Nucleus accumbens (tissue), 56 donors: ENCODE measurements at regions not wholly inside any gene's neighbourhood (a gene's known extent, or its start where the extent isn't known, plus 50 kb on each side); places are given as distances from the start of the nearest gene placed in this dataset.
A peak's percentile ranks its signal among the peaks of the same experiment; 100 is the strongest.

Experiments
- DNase-seq, 56 donors: peaks; one replicate each; lab custom pipeline; 2025; lab: John Stamatoyannopoulos, UW

GRCh38 chr5:57700072-57700471 lies 217.5 kb upstream of the ACTBL2 start:
- DNase-seq: no peak

GRCh38 chr5:57698802-57699201 lies 216.2 kb upstream of the ACTBL2 start:
- DNase-seq: no peak

GRCh38 chr5:57698086-57698485 lies 215.5 kb upstream of the ACTBL2 start:
- DNase-seq: no peak

- no peak for DNase-seq
Measured at GRCh38 chr5:57696825-57697570, 214.4 kb upstream of the ACTBL2 start.

GRCh38 chr5:57696389-57696769 lies 213.8 kb upstream of the ACTBL2 start:
- DNase-seq: no peak

- DNase-seq: peak in 1 of 56 donors; percentile 18
Measured at GRCh38 chr5:57695706-57696388, 213.2 kb upstream of the ACTBL2 start.

- DNase-seq: no peak
Measured at GRCh38 chr5:57695179-57695578, 212.6 kb upstream of the ACTBL2 start.

- DNase-seq: no peak
Measured at GRCh38 chr5:57693488-57694305, 211.1 kb upstream of the ACTBL2 start.

GRCh38 chr5:57692582-57693487 lies 210.2 kb upstream of the ACTBL2 start:
- DNase-seq: peak in 49 of 56 donors; percentile 8 to 86 (median 51)

GRCh38 chr5:57690724-57691123 lies 208.1 kb upstream of the ACTBL2 start:
- no peak for DNase-seq

GRCh38 chr5:57687596-57687995 lies 205.0 kb upstream of the ACTBL2 start:
- no peak for DNase-seq

GRCh38 chr5:57685516-57686255 lies 203.1 kb upstream of the ACTBL2 start:
- no peak for DNase-seq

GRCh38 chr5:57684299-57684702 lies 201.7 kb upstream of the ACTBL2 start:
- no peak for DNase-seq

- no peak for DNase-seq
Measured at GRCh38 chr5:57683036-57683630, 200.5 kb upstream of the ACTBL2 start.

GRCh38 chr5:57681942-57682341 lies 199.3 kb upstream of the ACTBL2 start:
- DNase-seq: no peak

GRCh38 chr5:57680686-57681085 lies 198.1 kb upstream of the ACTBL2 start:
- DNase-seq: no peak

GRCh38 chr5:57677235-57677634 lies 194.6 kb upstream of the ACTBL2 start:
- no peak for DNase-seq

GRCh38 chr5:57676222-57677098 lies 193.8 kb upstream of the ACTBL2 start:
- no peak for DNase-seq
